VCaP (cell line): ENCODE measurements at regions not wholly inside any gene's neighbourhood (a gene's known extent, or its start where the extent isn't known, plus 50 kb on each side); places are given as distances from the start of the nearest gene placed in this dataset.
"Not testable (repeated sequence)": the region's sequence is repeated elsewhere in the genome, so short reads cannot be mapped to it uniquely, and the experiment has no call there.

Experiments used
- H3K27ac ChIP-seq: fragments of 450-650 bp; 2 replicates; pipeline ENCODE4 v1.5.1; 2017
- CTCF ChIP-seq: fragments of 450-650 bp; conservative IDR thresholded peaks from 2 replicates; pipeline ENCODE4 v1.5.1; 2017; ENCODE audit warnings: mild to moderate bottlenecking, moderate library complexity

DNA sequence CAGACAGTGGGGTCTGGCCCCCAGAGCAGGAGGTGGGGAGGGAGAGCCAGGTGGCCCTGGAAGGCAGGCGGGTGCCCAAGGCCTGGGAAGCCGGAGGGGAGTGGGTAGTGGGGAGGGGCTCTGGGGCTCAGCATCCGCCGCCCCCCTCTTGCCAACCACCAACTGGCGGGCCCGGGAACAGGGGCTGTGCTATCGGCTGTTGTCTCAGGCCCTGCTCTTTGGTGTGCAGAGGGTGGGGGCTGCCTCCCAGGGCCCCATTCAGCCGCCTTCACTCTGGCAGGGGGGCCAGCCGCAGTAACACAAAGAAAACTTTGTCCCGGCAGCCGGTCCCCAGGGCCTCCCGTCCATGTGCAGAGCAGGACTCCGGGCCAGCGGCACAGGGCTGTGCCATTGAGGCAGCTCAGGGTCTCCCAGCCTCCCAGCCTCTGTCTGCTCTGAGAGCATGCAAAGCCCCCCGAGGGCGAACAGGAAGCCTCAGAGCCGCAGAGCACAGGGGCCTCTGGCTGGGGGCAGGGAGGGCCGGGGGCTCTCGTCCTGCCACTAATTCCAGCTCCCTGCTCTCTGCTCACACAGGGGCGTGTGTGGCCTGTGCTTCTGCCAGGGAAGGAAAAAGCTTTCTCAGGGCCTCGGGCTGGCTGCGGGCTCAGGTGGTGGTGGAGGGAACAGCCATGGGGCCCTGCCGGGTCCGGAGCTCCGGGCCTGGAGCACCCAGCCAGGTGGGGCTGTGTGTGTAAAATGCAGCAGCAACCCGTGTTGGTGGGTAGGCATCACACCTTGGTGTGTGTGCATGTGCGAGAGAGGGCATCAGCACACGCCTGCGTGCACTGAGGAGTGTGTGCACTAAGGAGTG lies 54.2 kb upstream of the NOTCH1 start:
- no peak overlapping the region for H3K27ac ChIP-seq
- no peak for TF ChIP-seq CTCF

DNA sequence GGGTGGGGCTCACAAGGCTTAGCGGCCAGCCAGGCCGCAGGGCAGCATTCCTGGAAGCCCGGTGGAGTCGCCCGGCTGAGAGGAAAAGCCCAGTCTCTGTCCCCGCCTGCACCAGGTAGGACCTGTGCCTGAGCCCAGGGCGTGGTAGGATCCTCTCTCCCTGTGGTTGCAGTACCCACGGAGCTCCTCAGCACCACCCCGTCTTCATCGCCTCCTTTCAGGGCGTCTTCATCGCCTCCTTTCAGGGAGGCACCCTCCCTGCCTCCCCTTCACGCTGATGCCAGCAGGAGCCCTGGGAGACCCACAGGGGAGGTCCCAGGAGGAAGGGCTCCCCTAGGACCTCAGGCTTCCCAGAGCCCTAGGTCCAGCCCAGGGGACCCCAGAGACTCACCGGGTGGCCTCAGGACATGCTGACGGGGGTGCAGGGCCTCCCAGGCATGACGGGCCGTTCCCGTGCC lies 53.3 kb upstream of the NOTCH1 start:
- TF ChIP-seq CTCF: no peak
- no peak overlapping the region for H3K27ac ChIP-seq

- H3K27ac ChIP-seq: not testable (repeated sequence)
Measured at GRCh38 chr9:136598390-136599073, 52.7 kb upstream of the NOTCH1 start.

DNA sequence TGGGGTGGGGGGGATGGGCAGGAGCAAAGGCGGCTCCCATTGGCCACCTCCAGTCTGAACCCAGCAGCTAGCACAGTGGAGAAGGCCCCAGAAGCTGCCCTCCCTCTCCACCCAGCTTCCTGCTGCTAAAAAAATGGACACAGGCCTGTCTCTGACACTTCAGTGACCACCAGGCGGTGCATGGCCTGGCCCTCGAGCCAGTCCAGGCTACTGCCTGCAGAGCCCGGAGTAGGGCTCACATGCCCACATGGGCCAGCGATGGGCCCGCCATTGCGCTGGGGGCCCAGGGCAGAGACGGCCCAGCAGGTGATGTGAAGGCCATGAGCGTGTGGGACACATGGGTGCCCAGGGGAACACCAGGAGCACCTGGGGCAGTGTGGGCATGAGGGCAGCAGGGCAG lies 52.1 kb upstream of the NOTCH1 start:
- no peak for TF ChIP-seq CTCF
- H3K27ac ChIP-seq: no peak overlapping the region

GRCh38 chr9:136597141-136597885 lies 51.5 kb upstream of the NOTCH1 start:
- TF ChIP-seq CTCF: no peak
- no peak overlapping the region for H3K27ac ChIP-seq

- no peak overlapping the region for H3K27ac ChIP-seq
- TF ChIP-seq CTCF: no peak
Measured at GRCh38 chr9:136596630-136597031, 50.8 kb upstream of the NOTCH1 start.

DNA sequence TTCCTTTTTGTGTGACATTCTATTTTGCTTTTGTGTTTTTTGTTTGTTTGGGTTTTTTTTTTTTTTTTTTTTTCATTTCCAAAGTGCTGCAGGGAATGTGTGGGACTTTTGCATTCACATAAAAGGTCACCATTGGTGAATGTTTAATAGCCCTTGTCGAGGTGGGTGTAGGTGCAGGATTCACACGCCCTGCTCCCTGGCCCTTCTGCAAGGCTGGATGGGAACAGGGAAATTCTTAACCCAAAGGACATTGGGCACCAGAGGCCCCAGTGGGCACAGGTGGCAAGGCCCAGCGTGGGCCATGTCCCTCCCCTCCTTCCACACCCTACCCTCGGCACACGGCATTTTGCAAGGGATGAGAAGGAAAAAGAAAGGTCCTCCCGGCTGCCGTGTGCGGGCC lies 50.4 kb upstream of the NOTCH1 start:
- H3K27ac ChIP-seq: no peak overlapping the region
- no peak for TF ChIP-seq CTCF
